Hematopoietic multipotent progenitor cell treated with erythropoietin and hydrocortisone succinate and interleukin-3 and kit ligand, for 6 days (in vitro differentiated cells): ENCODE measurements at regions not wholly inside any gene's neighbourhood (a gene's known extent, or its start where the extent isn't known, plus 50 kb on each side); places are given as distances from the start of the nearest gene placed in this dataset.

Experiments used
- DNase-seq: peaks from one replicate; pipeline ENCODE4 v3.0.0-alpha.2; 2015

DNA sequence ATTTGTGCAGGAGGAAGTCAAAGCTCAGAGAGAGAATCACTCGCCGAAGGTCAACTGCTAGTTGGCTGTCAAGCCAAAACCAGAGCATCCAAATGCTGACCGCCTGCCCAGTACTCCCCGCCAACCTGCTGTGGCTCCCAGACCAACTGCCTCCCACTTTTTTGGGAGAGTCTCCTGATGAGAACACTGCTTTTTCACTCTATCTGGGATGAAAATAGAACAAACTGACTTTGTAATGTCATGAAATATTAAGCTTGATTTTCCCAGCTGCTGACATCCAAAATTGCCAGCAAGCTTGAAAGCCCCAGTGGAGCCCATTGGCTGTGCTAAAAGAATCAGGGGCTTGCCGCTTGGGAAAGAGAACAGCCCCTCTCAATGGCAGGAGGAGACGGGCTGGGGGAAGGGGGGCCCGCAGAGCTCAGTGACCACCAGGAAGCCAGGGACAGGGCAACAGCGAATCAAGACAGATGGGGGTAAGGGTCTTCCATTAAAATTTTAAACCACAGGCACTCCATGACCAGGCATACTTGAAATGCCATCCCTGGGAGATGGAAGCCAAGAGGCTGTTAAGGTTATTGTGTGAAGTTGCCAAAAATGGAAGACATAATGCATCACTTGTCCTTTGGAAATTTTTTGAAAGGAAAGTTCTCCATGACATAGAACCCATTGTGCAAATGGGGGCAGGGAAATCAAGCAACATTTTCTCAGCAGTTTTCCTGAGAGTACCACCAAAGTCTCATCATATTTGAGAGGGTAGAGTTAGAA lies 125.7 kb upstream of the CDH5 start:
- no peak for DNase-seq

DNA sequence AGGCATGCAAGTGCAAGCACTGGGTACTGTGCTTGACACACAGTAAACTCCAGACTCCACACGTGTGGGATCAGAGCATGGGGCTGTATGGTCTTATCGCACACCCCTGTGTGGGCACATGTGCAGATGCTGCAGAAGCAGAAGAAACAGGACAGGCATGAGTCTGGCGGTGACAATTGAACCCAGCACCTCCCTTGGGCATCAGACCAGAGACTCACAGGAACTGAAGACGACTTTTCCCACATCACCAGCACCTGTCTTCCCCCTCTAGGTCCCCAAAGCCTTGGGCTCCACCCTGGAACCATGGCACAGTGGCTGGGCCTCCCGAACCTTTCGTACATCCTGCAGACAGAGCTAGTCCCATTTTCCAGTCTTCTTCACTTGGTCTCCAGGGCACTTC lies 126.4 kb upstream of the CDH5 start:
- DNase-seq, result no peak

GRCh38 chr16:66238696-66239095 lies 127.8 kb upstream of the CDH5 start:
- no peak for DNase-seq

DNA sequence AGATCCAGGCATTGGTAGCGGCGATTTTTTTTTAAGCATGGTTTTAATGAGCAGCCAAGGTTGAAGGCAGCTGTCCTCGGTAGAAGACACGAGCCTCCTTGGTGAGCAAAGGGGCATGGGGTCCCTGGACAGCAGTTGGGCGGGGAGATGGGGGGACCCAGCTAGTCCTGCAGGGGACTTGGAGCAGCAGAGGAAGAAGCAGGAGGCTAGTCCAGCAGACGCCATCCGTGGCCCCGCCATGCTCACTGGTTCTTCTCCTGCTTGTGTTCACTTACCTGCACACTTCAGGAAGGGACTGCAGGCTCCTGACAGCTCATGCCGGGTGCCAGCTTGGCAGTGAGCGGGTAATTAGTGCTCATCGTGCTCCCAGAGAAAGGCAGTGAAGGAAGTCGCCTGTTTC lies 130.2 kb upstream of the CDH5 start:
- no peak for DNase-seq

DNA sequence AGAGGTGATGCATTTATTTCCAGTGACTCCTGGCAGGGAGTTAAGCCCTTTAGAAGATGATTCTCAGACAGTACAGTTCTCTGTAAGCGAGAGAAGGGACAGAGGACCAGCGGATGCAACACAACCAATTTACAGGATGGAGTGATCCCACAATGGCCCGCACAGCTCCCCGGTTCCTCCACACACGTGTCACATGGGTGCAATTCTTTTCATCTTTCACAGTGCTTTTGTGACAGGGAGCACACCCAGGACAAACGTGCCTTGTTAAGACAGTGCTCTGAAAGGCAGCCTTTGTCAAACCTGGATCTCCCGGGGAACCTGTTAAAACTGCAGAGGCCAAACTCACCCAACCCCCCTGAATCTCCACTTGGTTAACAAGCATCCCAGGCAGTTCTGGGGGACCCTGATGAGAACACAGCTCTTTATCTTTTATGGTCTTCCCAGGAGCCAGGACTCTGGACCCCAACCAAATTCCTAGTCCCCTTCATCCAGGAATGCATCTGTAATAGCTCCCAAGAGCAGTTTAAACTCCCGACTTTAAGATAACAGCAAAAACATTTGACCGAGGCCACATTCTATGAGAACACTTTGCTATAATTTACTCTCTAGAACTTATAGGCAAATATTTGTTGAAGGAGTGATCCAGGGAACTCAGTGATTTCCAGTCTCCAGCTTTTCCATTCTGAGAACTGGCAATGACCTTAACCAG lies 134.9 kb upstream of the CDH5 start:
- no peak for DNase-seq

DNA sequence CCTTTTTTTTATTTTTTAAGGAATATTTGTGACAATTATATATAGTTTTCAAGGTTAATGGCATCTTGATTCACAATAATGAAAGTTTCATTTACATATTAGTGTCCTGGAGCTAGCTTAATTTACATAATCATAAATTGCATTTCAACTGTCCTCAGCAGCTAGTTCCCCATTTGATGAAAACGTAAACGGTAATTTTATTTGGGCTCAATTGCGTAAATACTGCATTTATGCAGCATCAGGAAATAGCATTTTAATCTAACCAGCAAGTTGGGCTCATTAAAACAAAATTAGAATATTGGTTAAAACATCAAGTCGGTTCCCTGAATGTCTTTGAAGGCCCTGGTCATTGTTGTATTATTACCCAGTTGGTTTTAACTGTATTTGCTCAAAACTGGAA lies 136.8 kb upstream of the CDH5 start:
- DNase-seq, result peak; percentile 37

- DNase-seq, result no peak
Observed at GRCh38 chr16:66228792-66229191, 137.7 kb upstream of the CDH5 start.

- no peak for DNase-seq
Observed at GRCh38 chr16:66227766-66228530, 138.5 kb upstream of the CDH5 start.

- no peak for DNase-seq
Observed at GRCh38 chr16:66226762-66227161, 139.7 kb upstream of the CDH5 start.

DNA sequence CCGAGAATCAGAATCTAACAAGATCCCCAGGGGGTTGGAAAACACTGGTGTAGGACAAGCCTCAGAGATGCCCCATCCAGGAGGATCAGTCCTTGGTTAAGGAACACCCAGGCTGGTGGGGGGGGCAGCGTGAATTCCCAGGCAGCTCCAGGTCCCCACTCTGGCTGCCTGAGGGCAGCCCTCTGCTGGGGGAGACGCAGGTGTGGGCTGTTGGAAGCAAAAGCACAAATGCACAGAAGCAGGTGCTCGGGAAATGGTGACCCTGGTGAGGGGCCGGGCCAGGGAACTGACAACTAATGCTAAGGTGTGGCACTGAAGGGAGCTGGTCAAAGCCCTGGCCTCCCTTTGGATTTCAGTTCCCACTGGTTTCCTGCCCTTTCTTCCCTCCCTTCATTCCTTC lies 140.8 kb upstream of the CDH5 start:
- DNase-seq, result no peak

- DNase-seq, result peak; percentile 18
Observed at GRCh38 chr16:66224626-66225025, 141.9 kb upstream of the CDH5 start.

- DNase-seq, result no peak
Observed at GRCh38 chr16:66224186-66224585, 142.3 kb upstream of the CDH5 start.

DNA sequence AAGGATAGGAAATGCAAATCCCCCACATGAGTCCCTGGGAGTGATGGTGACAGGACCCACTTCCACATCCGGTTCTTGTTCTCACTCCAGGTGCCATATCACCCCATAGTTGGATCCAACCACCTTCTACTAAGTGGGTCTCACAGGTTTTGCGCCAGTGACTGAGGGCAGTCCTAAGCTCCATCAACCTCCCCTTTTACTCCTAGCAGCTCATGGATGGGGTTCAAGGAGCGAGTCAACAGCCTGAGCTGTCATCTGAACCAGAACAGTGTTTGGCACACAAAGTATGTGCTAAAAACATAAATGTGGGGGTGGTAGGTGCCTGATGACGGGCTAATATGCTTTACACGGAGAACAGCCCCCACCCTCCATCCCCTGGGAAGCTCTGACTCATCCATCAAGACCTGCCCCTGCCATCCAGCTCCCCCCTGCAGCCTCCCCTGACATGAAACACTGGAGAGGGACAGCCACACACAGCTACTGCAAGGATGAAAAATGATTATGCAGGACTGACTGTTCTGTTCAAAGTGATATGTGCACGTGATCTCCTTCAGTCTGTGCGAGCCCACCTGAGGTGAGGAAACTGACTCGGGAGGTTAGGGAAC lies 143.2 kb upstream of the CDH5 start:
- no peak for DNase-seq

GRCh38 chr16:66222756-66223155 lies 143.7 kb upstream of the CDH5 start:
- DNase-seq, result no peak

DNA sequence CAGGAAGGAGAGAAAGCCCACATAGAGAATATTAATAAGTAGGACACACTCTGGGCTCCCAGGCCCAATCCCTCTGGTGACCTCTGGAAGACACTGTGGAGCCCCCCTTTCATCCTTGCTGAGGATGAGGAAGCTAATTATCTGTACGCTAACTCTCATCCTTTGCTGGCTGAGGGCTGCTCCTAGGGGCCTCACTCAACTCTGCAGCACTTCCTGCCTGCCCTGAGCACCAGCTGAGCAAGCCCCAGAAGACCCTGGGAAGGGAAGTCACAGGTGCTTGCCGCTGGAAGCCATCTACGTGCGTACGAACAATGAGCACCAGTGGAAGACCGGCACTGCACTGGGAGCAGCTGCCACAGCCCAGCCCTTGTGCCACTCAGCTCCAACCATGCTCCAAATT lies 145.8 kb upstream of the CDH5 start:
- DNase-seq, result peak; percentile 14

- DNase-seq, result no peak
Observed at GRCh38 chr16:66219491-66219890, 147.0 kb upstream of the CDH5 start.

GRCh38 chr16:66212428-66212827 lies 154.1 kb upstream of the CDH5 start:
- DNase-seq, result no peak

DNA sequence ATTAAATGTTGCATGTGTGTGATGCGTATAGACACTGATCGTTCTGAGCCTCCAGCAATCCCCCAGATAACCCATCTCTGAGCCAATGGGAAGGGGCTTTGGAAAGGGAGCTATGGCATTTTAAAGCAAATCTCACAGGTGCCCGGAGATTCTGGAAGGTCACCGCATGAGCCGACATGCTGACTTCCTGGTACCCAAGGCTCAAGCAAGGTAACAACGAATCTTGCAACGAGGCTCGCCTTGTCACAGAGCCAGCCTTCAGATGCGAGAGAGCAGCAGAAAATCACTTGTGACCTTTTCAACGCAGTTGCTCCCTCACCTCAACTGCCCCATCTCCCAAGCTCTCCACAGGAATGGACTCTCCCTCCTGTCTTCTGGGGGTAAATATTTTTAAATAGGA lies 154.8 kb upstream of the CDH5 start:
- no peak for DNase-seq

DNA sequence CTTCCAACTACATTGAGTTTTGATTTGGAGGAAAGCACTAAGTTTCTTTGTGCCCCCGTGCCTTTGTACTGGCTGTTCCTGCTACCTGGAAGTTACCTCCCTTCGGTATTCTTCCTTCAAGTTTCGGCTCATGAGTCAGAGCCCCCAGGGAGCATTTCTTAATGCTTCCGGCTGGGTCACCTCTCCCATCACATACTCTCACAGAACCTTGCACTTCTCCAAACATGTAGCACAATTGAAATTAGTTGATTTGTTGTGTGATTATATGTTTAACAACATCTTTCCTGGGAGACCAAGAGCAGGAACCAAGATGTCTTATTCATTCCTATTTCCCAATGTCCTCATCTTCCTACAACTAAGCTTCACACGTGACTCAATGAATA lies 158.6 kb upstream of the CDH5 start:
- no peak for DNase-seq

GRCh38 chr16:66207139-66207882 lies 159.2 kb upstream of the CDH5 start:
- DNase-seq, result peak; percentile 54

DNA sequence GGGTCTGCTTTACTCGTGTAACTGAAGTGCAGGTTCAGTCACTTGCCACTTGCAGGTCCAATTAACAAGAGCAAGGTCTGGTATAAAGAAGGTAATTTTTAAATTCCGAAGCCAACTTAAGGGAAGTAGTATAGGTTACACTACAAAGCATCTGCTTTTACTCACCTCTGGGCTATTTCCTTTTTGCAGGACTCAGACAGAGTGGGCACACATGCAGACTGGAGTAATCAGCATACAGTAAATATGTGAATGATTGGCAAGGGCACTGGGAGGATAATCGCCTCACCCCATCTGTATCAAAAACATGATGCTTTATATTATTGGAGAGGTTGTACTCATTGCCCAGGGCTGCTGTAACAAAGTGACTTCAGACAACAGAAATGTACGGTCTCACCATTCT lies 160.1 kb upstream of the CDH5 start:
- no peak for DNase-seq

DNA sequence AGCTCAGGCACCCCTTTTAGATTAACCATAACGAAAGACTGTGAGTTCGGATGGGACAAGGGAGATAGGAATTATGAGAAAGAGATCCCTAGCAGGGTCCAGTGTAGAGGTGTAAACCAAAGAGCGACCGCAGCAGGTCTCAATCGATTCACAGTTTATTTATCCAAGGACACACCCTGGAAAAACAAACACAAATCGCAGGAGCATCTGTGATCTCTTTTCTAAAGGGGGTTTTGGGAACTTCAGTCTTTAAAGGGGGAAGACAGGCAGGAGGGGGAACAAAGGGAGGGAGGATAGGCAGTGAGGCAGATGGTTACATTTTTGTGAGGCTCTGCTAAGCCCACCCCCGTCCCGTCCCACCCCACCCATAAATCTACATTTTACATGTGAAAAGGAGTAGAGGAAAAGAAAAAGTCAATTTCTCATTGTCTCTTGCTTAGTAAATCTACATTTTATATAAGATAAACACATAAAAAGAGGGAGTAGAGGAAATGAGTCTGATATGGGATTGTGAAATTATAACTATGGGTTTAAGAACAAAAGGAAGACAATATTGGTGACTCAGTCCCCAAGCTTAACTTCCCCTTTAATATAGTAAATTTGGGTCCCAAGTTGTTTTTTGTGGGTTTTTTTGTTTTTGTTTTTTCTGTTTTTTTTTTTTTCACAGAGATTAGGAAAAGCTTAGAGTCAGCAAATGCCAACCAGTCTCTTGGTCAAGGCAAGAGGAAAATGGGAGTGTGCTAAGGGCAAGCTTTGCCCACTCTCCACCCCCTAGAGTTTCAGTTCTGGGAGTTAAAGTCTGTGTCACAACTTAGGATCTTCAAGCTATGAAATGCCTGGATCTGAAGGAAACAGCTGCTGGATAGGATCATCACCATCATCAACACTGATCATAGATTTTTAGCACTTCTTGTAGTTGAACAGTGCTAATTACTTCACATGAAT lies 160.9 kb upstream of the CDH5 start:
- peak; percentile 32 for DNase-seq
